MM.1S (cell line): ENCODE measurements at regions not wholly inside any gene's neighbourhood (a gene's known extent, or its start where the extent isn't known, plus 50 kb on each side); places are given as distances from the start of the nearest gene placed in this dataset.

Experiments
- DNase-seq: peaks from one replicate; pipeline ENCODE4 v3.0.0-alpha.2; 2015
- H2AFZ ChIP-seq: fragments of 300-600 bp; sonication (generic); 2 replicates; pipeline ENCODE4 v1.6.0; 2016; ENCODE audit warnings: antibody characterized with exemption, low read length
- H3F3A ChIP-seq: fragments of 300-600 bp; sonication (generic); 2 replicates; pipeline ENCODE4 v1.6.1; 2016; ENCODE audit warnings: mild to moderate bottlenecking, antibody characterized with exemption, low read length, moderate library complexity, mixed read lengths; ENCODE audit not compliant: insufficient read depth
- H3K27ac ChIP-seq: fragments of 300-600 bp; sonication (generic); 2 replicates; pipeline ENCODE4 v1.5.1; 2016; ENCODE audit warnings: mild to moderate bottlenecking, low read length
- H3K27me3 ChIP-seq: fragments of 300-600 bp; sonication (generic); replicated peaks from 2 replicates; pipeline ENCODE4 v1.6.0; 2016; ENCODE audit warnings: low read length; ENCODE audit not compliant: insufficient read depth
- H3K36me3 ChIP-seq: fragments of 300-600 bp; sonication (generic); replicated peaks from 2 replicates; pipeline ENCODE4 v1.6.1; 2016; ENCODE audit warnings: mild to moderate bottlenecking, low read length, mixed read lengths; ENCODE audit not compliant: insufficient read depth
- H3K4me1 ChIP-seq: fragments of 300-600 bp; sonication (generic); 2 replicates; pipeline ENCODE4 v1.6.1; 2016; ENCODE audit warnings: low read length, mixed read lengths
- H3K4me2 ChIP-seq: fragments of 300-600 bp; sonication (generic); 2 replicates; pipeline ENCODE4 v1.6.0; 2016; ENCODE audit warnings: low read depth, low read length
- H3K4me3 ChIP-seq: fragments of 300-600 bp; sonication (generic); 2 replicates; pipeline ENCODE4 v1.5.1; 2016; ENCODE audit warnings: low read length, mixed read lengths
- H3K79me2 ChIP-seq: fragments of 300-600 bp; sonication (generic); 2 replicates; pipeline ENCODE4 v1.6.1; 2016; ENCODE audit warnings: mixed run types, low read length, mixed read lengths
- H3K9ac ChIP-seq: fragments of 300-600 bp; sonication (generic); 2 replicates; pipeline ENCODE4 v1.6.1; 2016; ENCODE audit warnings: low read length, mixed read lengths
- H3K9me2 ChIP-seq: fragments of 300-600 bp; sonication (generic); replicated peaks from 2 replicates; pipeline ENCODE4 v1.6.1; 2016; ENCODE audit warnings: mild to moderate bottlenecking, low read length, mixed read lengths; ENCODE audit not compliant: insufficient read depth
- H3K9me3 ChIP-seq: fragments of 300-600 bp; sonication (generic); replicated peaks from 2 replicates; pipeline ENCODE4 v1.6.1; 2016; ENCODE audit warnings: mild to moderate bottlenecking, low read length, mixed read lengths; ENCODE audit not compliant: insufficient read depth
- H4K20me1 ChIP-seq: fragments of 300-600 bp; sonication (generic); 2 replicates; pipeline ENCODE4 v1.6.1; 2016; ENCODE audit warnings: mild to moderate bottlenecking, low read length, moderate library complexity, mixed read lengths; ENCODE audit not compliant: insufficient read depth
- CTCF ChIP-seq: fragments of 300-600 bp; sonication (generic); IDR thresholded peaks from 2 replicates; pipeline ENCODE4 v1.5.1; 2016; ENCODE audit warnings: antibody characterized with exemption, low read length, mixed read lengths
- EZH2 ChIP-seq: fragments of 300-600 bp; sonication (generic); optimal IDR thresholded peaks from 2 replicates; pipeline ENCODE3; 2017; ENCODE audit warnings: low read depth, mild to moderate bottlenecking, antibody characterized with exemption, low read length, mixed read lengths
- EZH2phosphoT487 ChIP-seq: fragments of 300-600 bp; sonication (generic); IDR thresholded peaks from 2 replicates; pipeline ENCODE4 v1.6.1; 2018; ENCODE audit warnings: antibody characterized with exemption, low read length

GRCh38 chr3:31465999-31466398, 66.7 kb upstream of the STT3B start:
- Histone ChIP-seq H3K4me1 (no peaks in the 10 kb centered on the region), H3F3A (no peaks in the 10 kb centered on the region), H3K4me2 (no peak overlapping the region), H3K9me2 (no peaks in the 10 kb centered on the region), H3K9ac (no peak overlapping the region), H3K27ac (no peak overlapping the region), H3K27me3 (no peaks in the 10 kb centered on the region), H4K20me1 (no peaks in the 10 kb centered on the region), H2AFZ (no peak overlapping the region), H3K4me3 (no peak overlapping the region), H3K9me3 (no peaks in the 10 kb centered on the region), H3K79me2 (no peaks in the 10 kb centered on the region), H3K36me3 (no peaks in the 10 kb centered on the region)
- TF ChIP-seq EZH2phosphoT487, result no peak
- no peak for TF ChIP-seq CTCF
- TF ChIP-seq EZH2, result no peak
- no peak for DNase-seq

GRCh38 chr3:31466866-31467265, 65.9 kb upstream of the STT3B start:
- no peaks in the 10 kb centered on the region for H3K4me1 ChIP-seq
- H3K9me3 ChIP-seq, result no peaks in the 10 kb centered on the region
- H3K4me2 ChIP-seq, result no peak overlapping the region
- no peak for DNase-seq
- no peak overlapping the region for H3K4me3 ChIP-seq
- TF ChIP-seq CTCF (no peak), EZH2 (no peak), EZH2phosphoT487 (no peak)
- H3K79me2 ChIP-seq, result no peaks in the 10 kb centered on the region
- no peak overlapping the region for H3K27ac ChIP-seq
- no peaks in the 10 kb centered on the region for H3K9me2 ChIP-seq
- no peaks in the 10 kb centered on the region for H3K36me3 ChIP-seq
- H2AFZ ChIP-seq, result no peak overlapping the region
- H4K20me1 ChIP-seq, result no peaks in the 10 kb centered on the region
- H3K9ac ChIP-seq, result no peak overlapping the region
- H3K27me3 ChIP-seq, result no peaks in the 10 kb centered on the region
- no peaks in the 10 kb centered on the region for H3F3A ChIP-seq

- no peak for DNase-seq
- no peaks in the 10 kb centered on the region for H3K9me2 ChIP-seq
These were observed 64.3 kb upstream of the STT3B start for GRCh38 chr3:31468433-31468832.

More at GRCh38 chr3:31468433-31468832, 64.3 kb upstream of the STT3B start:
- Histone ChIP-seq H3K9ac (no peak overlapping the region), H3F3A (no peaks in the 10 kb centered on the region), H3K79me2 (no peaks in the 10 kb centered on the region), H3K27ac (no peak overlapping the region), H3K36me3 (no peaks in the 10 kb centered on the region), H3K27me3 (no peaks in the 10 kb centered on the region), H3K9me3 (no peaks in the 10 kb centered on the region), H3K4me3 (no peak overlapping the region), H4K20me1 (no peaks in the 10 kb centered on the region), H3K4me1 (no peaks in the 10 kb centered on the region), H3K4me2 (no peak overlapping the region), H2AFZ (no peak overlapping the region)
- no peak for TF ChIP-seq EZH2
- TF ChIP-seq EZH2phosphoT487, result no peak
- no peak for TF ChIP-seq CTCF
